ENCODE measurements at regions not wholly inside any gene's neighbourhood (a gene's known extent, or its start where the extent isn't known, plus 50 kb on each side); places are given as distances from the start of the nearest gene placed in this dataset.

DNA sequence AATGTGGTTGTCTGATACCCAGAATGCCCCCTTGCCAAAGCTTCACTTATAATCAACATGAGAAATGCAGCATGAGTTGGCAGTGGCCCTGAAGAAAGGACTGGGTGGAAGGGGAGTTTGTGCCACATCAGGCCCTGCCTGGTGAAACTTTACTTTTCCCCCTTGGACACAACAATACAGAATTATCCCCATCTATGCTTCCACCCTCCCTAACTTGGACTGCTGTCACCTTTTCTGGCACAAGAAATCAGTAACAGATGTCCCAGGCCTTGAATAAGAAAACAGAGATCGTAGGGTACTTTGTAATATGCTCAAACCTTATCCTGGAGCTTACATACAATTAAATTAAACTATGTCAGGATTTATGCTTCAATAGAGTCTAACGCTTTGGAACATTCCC is 128.9 kb upstream of the SATB2 start:
- TF ChIP-seq, protein P1, sequence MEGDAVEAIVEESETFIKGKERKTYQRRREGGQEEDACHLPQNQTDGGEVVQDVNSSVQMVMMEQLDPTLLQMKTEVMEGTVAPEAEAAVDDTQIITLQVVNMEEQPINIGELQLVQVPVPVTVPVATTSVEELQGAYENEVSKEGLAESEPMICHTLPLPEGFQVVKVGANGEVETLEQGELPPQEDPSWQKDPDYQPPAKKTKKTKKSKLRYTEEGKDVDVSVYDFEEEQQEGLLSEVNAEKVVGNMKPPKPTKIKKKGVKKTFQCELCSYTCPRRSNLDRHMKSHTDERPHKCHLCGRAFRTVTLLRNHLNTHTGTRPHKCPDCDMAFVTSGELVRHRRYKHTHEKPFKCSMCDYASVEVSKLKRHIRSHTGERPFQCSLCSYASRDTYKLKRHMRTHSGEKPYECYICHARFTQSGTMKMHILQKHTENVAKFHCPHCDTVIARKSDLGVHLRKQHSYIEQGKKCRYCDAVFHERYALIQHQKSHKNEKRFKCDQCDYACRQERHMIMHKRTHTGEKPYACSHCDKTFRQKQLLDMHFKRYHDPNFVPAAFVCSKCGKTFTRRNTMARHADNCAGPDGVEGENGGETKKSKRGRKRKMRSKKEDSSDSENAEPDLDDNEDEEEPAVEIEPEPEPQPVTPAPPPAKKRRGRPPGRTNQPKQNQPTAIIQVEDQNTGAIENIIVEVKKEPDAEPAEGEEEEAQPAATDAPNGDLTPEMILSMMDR (IDR thresholded peaks at IDR 0.05), result no peak
- TF ChIP-seq POLR2A (IDR thresholded peaks at IDR 0.05), result no peak

Data from right lobe of liver (tissue), 4 donors.